ENCODE measurements at regions not wholly inside any gene's neighbourhood (a gene's known extent, or its start where the extent isn't known, plus 50 kb on each side); places are given as distances from the start of the nearest gene placed in this dataset.

- Histone ChIP-seq H3K27me3 (ENCODE audit: control insufficient read depth in 1 of 2, insufficient read depth in 2 of 2, low read length in 2 of 2) (peaks cover 21 to 44% of the 10 kb centered on the region in 2 experiments), H3K27ac (ENCODE audit: low read depth in 1 of 2, low read length in 2 of 2) (no peak overlapping the region), H3K4me1 (ENCODE audit: insufficient read depth, low read length) (no peaks in the 10 kb centered on the region), H3K4me3 (ENCODE audit: low read length) (no peak overlapping the region), H3K36me3 (ENCODE audit: insufficient read depth, low read length) (no peaks in the 10 kb centered on the region), H3K9me3 (ENCODE audit: control insufficient read depth in 1 of 2, insufficient read depth in 1 of 2, low read length in 2 of 2) (peaks cover 9 to 10% of the 10 kb centered on the region in 2 experiments)
- peaks cover 4% of the 10 kb centered on the region for H3K9me3 Mint-ChIP-seq
- H3K27me3 Mint-ChIP-seq, result peaks cover 59% of the 10 kb centered on the region
- no peaks in the 10 kb centered on the region for H3K4me1 Mint-ChIP-seq (ENCODE audit: low read depth)
- ATAC-seq (ENCODE audit: poor library complexity) (no peak), DNase-seq (no peak)
- intact Hi-C loops (cut with DNase I, micrococcal nuclease), result no loop called here
- no peaks in the 10 kb centered on the region for H3K36me3 Mint-ChIP-seq (ENCODE audit: low read depth)
- H3K27ac Mint-ChIP-seq, result no peak overlapping the region
- no peak for TF ChIP-seq CTCF (IDR thresholded peaks at IDR 0.05)
- ChIA-PET POLR2A (no interaction called here), CTCF (no interaction called here)
- no peak overlapping the region for H3K4me3 Mint-ChIP-seq
Measured at GRCh38 chr9:126216826-126217225, 109.8 kb upstream of the MVB12B start.

GRCh38 chr9:126217250-126217653 lies 109.4 kb upstream of the MVB12B start:
- no peaks in the 10 kb centered on the region for H3K4me1 Mint-ChIP-seq (ENCODE audit: low read depth)
- no peak overlapping the region for H3K27ac Mint-ChIP-seq
- H3K4me1 ChIP-seq (ENCODE audit: insufficient read depth, low read length), result no peaks in the 10 kb centered on the region
- ChIA-PET CTCF (no interaction called here), POLR2A (no interaction called here)
- H3K36me3 Mint-ChIP-seq (ENCODE audit: low read depth), result no peaks in the 10 kb centered on the region
- H3K27me3 ChIP-seq (ENCODE audit: control insufficient read depth in 1 of 2, insufficient read depth in 2 of 2, low read length in 2 of 2), result peaks cover 25 to 49% of the 10 kb centered on the region in 2 experiments
- no peak overlapping the region for H3K27ac ChIP-seq (ENCODE audit: low read depth in 1 of 2, low read length in 2 of 2)
- ATAC-seq (ENCODE audit: poor library complexity) (no peak), DNase-seq (no peak)
- H3K4me3 Mint-ChIP-seq, result no peak overlapping the region
- intact Hi-C loops (cut with DNase I, micrococcal nuclease), result no loop called here
- peaks cover 4% of the 10 kb centered on the region for H3K9me3 Mint-ChIP-seq
- H3K9me3 ChIP-seq (ENCODE audit: control insufficient read depth in 1 of 2, insufficient read depth in 1 of 2, low read length in 2 of 2), result peaks cover 10 to 11% of the 10 kb centered on the region in 2 experiments
- H3K36me3 ChIP-seq (ENCODE audit: insufficient read depth, low read length), result no peaks in the 10 kb centered on the region
- peaks cover 63% of the 10 kb centered on the region for H3K27me3 Mint-ChIP-seq
- no peak for TF ChIP-seq CTCF (IDR thresholded peaks at IDR 0.05)
- no peak overlapping the region for H3K4me3 ChIP-seq (ENCODE audit: low read length)

GRCh38 chr9:126217797-126218196 lies 108.8 kb upstream of the MVB12B start:
- H3K27ac ChIP-seq (ENCODE audit: low read depth in 1 of 2, low read length in 2 of 2), result no peak overlapping the region
- ATAC-seq (ENCODE audit: poor library complexity) (no peak), DNase-seq (no peak)
- H3K36me3 ChIP-seq (ENCODE audit: insufficient read depth, low read length), result no peaks in the 10 kb centered on the region
- H3K4me3 ChIP-seq (ENCODE audit: low read length), result no peak overlapping the region
- TF ChIP-seq CTCF (IDR thresholded peaks at IDR 0.05), result no peak
- Mint-ChIP-seq H3K4me3 (no peak overlapping the region), H3K9me3 (peaks cover 4% of the 10 kb centered on the region), H3K36me3 (ENCODE audit: low read depth) (no peaks in the 10 kb centered on the region), H3K27ac (no peak overlapping the region), H3K4me1 (ENCODE audit: low read depth) (no peaks in the 10 kb centered on the region), H3K27me3 (peaks cover 65% of the 10 kb centered on the region)
- H3K9me3 ChIP-seq (ENCODE audit: control insufficient read depth in 1 of 2, insufficient read depth in 1 of 2, low read length in 2 of 2), result peaks cover 10 to 16% of the 10 kb centered on the region in 2 experiments
- POLR2A ChIA-PET, result no interaction called here
- H3K27me3 ChIP-seq (ENCODE audit: control insufficient read depth in 1 of 2, insufficient read depth in 2 of 2, low read length in 2 of 2), result peaks cover 31 to 54% of the 10 kb centered on the region in 2 experiments
- intact Hi-C loops (cut with DNase I, micrococcal nuclease), result no loop called here
- CTCF ChIA-PET, result no interaction called here
- H3K4me1 ChIP-seq (ENCODE audit: insufficient read depth, low read length), result peaks cover 5% of the 10 kb centered on the region
